Thyroid gland (tissue), 4 donors: ENCODE measurements at regions not wholly inside any gene's neighbourhood (a gene's known extent, or its start where the extent isn't known, plus 50 kb on each side); places are given as distances from the start of the nearest gene placed in this dataset.

Experiments used
- CTCF ChIP-seq, 6 experiments: fragments of 200-600 bp in 3 of 6; fragments of 450-650 bp in 3 of 6; sonication (generic) in 3 of 6; IDR thresholded peaks; one replicate each; pipeline ENCODE4 v1.5.1; 2016 to 2019; ENCODE audit warnings: antibody characterized with exemption in 6 of 6, mild to moderate bottlenecking in 2 of 6, inconsistent platforms in 1 of 6, moderate library complexity in 1 of 6
- POLR2A ChIP-seq, 2 donors: fragments of 450-650 bp; IDR thresholded peaks; one replicate each; pipeline ENCODE4 v1.6.1; 2017; ENCODE audit warnings: antibody characterized with exemption in 2 of 2, mild to moderate bottlenecking in 2 of 2, moderate library complexity in 1 of 2

GRCh38 chr10:28385748-28386502 lies 83.1 kb upstream of the MPP7 start:
- TF ChIP-seq CTCF (IDR thresholded peaks at IDR 0.05) (no peak), POLR2A (IDR thresholded peaks at IDR 0.05) (no peak)
